K562 (cell line): ENCODE measurements at regions not wholly inside any gene's neighbourhood (a gene's known extent, or its start where the extent isn't known, plus 50 kb on each side); places are given as distances from the start of the nearest gene placed in this dataset.

Experiments
- ATAC-seq: fragments of 200-7000 bp; cut with Tn5 transposase; 3 replicates; pipeline ENCODE4 v1.9.1; 2020; ENCODE audit warnings: moderate library complexity
- BruUV-seq: library from RNA; stranded (reverse); fragments of 400-500 nt; replicated peaks from 2 replicates; lab custom pipeline; 2021; lab: Mats Ljungman, UMichigan
- CTCF ChIA-PET: fragments of 300-600 bp; formaldehyde crosslinking; extraction: SDS; loops from one replicate; lab custom pipeline; 2021; ENCODE audit warnings: low intra/inter-chr PET ratio; lab: Yijun Ruan, JAX
- POLR2A ChIA-PET: fragments of 300-600, 350-650 bp; sonication (Branson Sonifier 250); formaldehyde crosslinking; extraction: SDS; loops from one replicate; lab custom pipeline; 2021; ENCODE audit warnings: antibody characterized with exemption, inconsistent platforms; lab: Yijun Ruan, JAX
- DNase-seq, 4 experiments: peaks; one replicate each; pipeline versions ENCODE4 v3.0.0 to v3.0.0-alpha.2; 2011 to 2018; ENCODE audit warnings: low spot score in 3 of 4, mixed read lengths in 3 of 4; ENCODE audit errors: extremely low read depth in 1 of 4
- FAIRE-seq: peaks from 2 replicates; lab custom pipeline; 2011; peaks lifted over from hg19 to GRCh38; lab: Jason Lieb, UNC
- H2AFZ ChIP-seq: 2 replicates; pipeline ENCODE4 v1.6.0; 2011; ENCODE audit warnings: low read depth, low read length, control low read depth, inconsistent platforms
- H3K27ac ChIP-seq: fragments of 200-600 bp; 3 replicates; pipeline ENCODE4 v1.8.0; 2011; ENCODE audit warnings: low read depth, mild to moderate bottlenecking, control low read depth, inconsistent platforms, low read length, moderate library complexity, mixed read lengths; ENCODE audit errors: extremely low read depth
- H3K27me3 ChIP-seq, 2 experiments: fragments of 300-600 bp in 1 of 2; 2 replicates in 1 of 2; 3 replicates in 1 of 2; pipeline versions ENCODE4 v1.6.0 to v1.8.0; 2011; ENCODE audit warnings: inconsistent platforms in 2 of 2, low read length in 2 of 2, mild to moderate bottlenecking in 1 of 2, mixed read lengths in 1 of 2, moderate library complexity in 1 of 2; ENCODE audit not compliant: control insufficient read depth in 2 of 2, insufficient read depth in 2 of 2
- H3K36me3 ChIP-seq: fragments of 300-600 bp; 3 replicates; pipeline ENCODE4 v1.8.0; 2011; ENCODE audit warnings: mild to moderate bottlenecking, low read length, inconsistent platforms; ENCODE audit not compliant: control insufficient read depth, insufficient read depth
- H3K4me1 ChIP-seq, 2 experiments: fragments of 200-600 bp in 1 of 2; replicated peaks in 1 of 2; 2 replicates in 1 of 2; 3 replicates in 1 of 2; pipeline versions ENCODE4 v1.5.1 to v1.8.0; 2011; ENCODE audit warnings: inconsistent platforms in 2 of 2, low read length in 2 of 2, mild to moderate bottlenecking in 1 of 2, mixed read lengths in 1 of 2, moderate library complexity in 1 of 2; ENCODE audit not compliant: control insufficient read depth in 2 of 2, insufficient read depth in 2 of 2
- H3K4me2 ChIP-seq: 2 replicates; pipeline ENCODE4 v1.6.1; 2011; ENCODE audit warnings: low read length, control low read depth, inconsistent platforms, mixed read lengths; ENCODE audit not compliant: insufficient read depth
- H3K4me3 ChIP-seq: fragments of 200-600 bp; sonication (generic), shearing (Covaris generic); 2 replicates; pipeline ENCODE4 v1.5.1; 2016; ENCODE audit warnings: control low read depth, inconsistent platforms
- H3K79me2 ChIP-seq: fragments of 200-600 bp; 3 replicates; pipeline ENCODE4 v1.8.0; 2011; ENCODE audit warnings: low read length, inconsistent platforms; ENCODE audit not compliant: control insufficient read depth, insufficient read depth
- H3K9ac ChIP-seq, 2 experiments: 2 replicates each; pipeline versions ENCODE4 v1.6.0 to v1.6.1; 2011; ENCODE audit warnings: low read depth in 2 of 2, low read length in 2 of 2, control low read depth in 1 of 2, inconsistent platforms in 1 of 2, mild to moderate bottlenecking in 1 of 2, mixed read lengths in 1 of 2; ENCODE audit not compliant: insufficient read depth in 1 of 2
- H3K9me1 ChIP-seq: one replicate; pipeline ENCODE4 v1.6.0; 2011; ENCODE audit warnings: inconsistent platforms, mild to moderate bottlenecking, low read length, moderate library complexity; ENCODE audit not compliant: control insufficient read depth, insufficient read depth
- H3K9me3 ChIP-seq: replicated peaks from 2 replicates; pipeline ENCODE4 v1.5.1; 2011; ENCODE audit warnings: low read depth, low read length, inconsistent platforms; ENCODE audit not compliant: control insufficient read depth, insufficient read depth
- H4K20me1 ChIP-seq: replicated peaks from 2 replicates; pipeline ENCODE4 v1.6.1; 2011; ENCODE audit warnings: low read length, inconsistent platforms, mixed read lengths; ENCODE audit not compliant: control insufficient read depth, insufficient read depth
- CREB3 ChIP-seq: fragments of 450-650 bp; conservative IDR thresholded peaks from 2 replicates; pipeline ENCODE4 v1.6.1; 2016; ENCODE audit warnings: missing genetic modification characterization, low read depth, mild to moderate bottlenecking, missing compliant biosample characterization, moderate library complexity
- E2F4 ChIP-seq: sonication (generic); formaldehyde crosslinking; IDR thresholded peaks from 2 replicates; pipeline ENCODE4 v1.8.0; 2022; ENCODE audit warnings: mild to moderate bottlenecking, low read depth, missing genetic modification reagents
- PCBP1 ChIP-seq: fragments of 200-400 bp; formaldehyde crosslinking; IDR thresholded peaks from 2 replicates; pipeline ENCODE4 v1.6.1; 2018; ENCODE audit warnings: mild to moderate bottlenecking, low read depth, low read length; ENCODE audit not compliant: poor library complexity, severe bottlenecking
- RBM17 ChIP-seq: fragments of 200-400 bp; formaldehyde crosslinking; IDR thresholded peaks from 2 replicates; pipeline ENCODE4 v1.6.1; 2017; ENCODE audit warnings: low read depth, mild to moderate bottlenecking, low read length, borderline replicate concordance
- RBM25 ChIP-seq: fragments of 200-400 bp; formaldehyde crosslinking; IDR thresholded peaks from 2 replicates; pipeline ENCODE4 v1.6.1; 2018; ENCODE audit warnings: low read length, low read depth, moderate library complexity; ENCODE audit not compliant: severe bottlenecking
- SAFB ChIP-seq: fragments of 200-400 bp; formaldehyde crosslinking; IDR thresholded peaks from 2 replicates; pipeline ENCODE4 v1.6.1; 2017; ENCODE audit warnings: low read depth, low read length, borderline replicate concordance
- SMC3 ChIP-seq: conservative IDR thresholded peaks from 2 replicates; pipeline ENCODE4 v1.6.1; 2011; ENCODE audit warnings: low read depth, low read length, improper control_type of control experiment; ENCODE audit not compliant: insufficient read depth
- TBP ChIP-seq: optimal IDR thresholded peaks from 2 replicates; pipeline ENCODE3; 2011; ENCODE audit warnings: low read depth, low read length, improper control_type of control experiment
- TCF7 ChIP-seq: sonication (generic); IDR thresholded peaks from 2 replicates; pipeline ENCODE4 v1.6.1; 2016; ENCODE audit warnings: antibody characterized with exemption, borderline replicate concordance
- TRIM25 ChIP-seq: fragments of 450-650 bp; IDR thresholded peaks from 2 replicates; pipeline ENCODE4 v1.7.0; 2016; ENCODE audit warnings: borderline replicate concordance
- ZNF551 ChIP-seq: fragments of 250-450 bp; sonication (Bioruptor Pico); IDR thresholded peaks from 2 replicates; pipeline ENCODE4 v1.5.0; 2021; ENCODE audit warnings: mild to moderate bottlenecking, moderate library complexity
- WGBS: fragments of 100-300 bp; shearing (Covaris generic); methylation state at CpG from one replicate; pipeline ENCODE4 v1.1.6; 2016; ENCODE audit warnings: low coverage, mixed read lengths; ENCODE audit not compliant: insufficient coverage; ENCODE audit errors: missing lambda C conversion rate; 5-methylcytosine and 5-hydroxymethylcytosine counted together
- in situ Hi-C: fragments of 300-500 bp; cut with MboI; formaldehyde crosslinking; loops from 4 replicates; pipeline ENCODE4 v1.15.0; 2018; ENCODE audit warnings: inconsistent platforms, mixed read lengths
- intact Hi-C: fragments of 100-400 bp; cut with micrococcal nuclease; formaldehyde crosslinking; loops from 2 replicates; pipeline ENCODE4 v1.14.2; 2022
- TF ChIP-seq, protein P1 (sequence below): fragments of 250-450 bp; sonication (Bioruptor Pico); IDR thresholded peaks from 2 replicates; pipeline ENCODE4 v1.4.0; 2020
- TF ChIP-seq, protein P2 (sequence below), 2 experiments: fragments of 200-800 bp in 1 of 2; sonication (Bioruptor generic) in 1 of 2; sonication (generic) in 1 of 2; formaldehyde crosslinking in 1 of 2; IDR thresholded peaks in 1 of 2; conservative IDR thresholded peaks in 1 of 2; 2 replicates each; pipeline versions ENCODE4 v1.5.0 to v1.6.1; 2016 to 2020; ENCODE audit warnings: missing compliant biosample characterization in 1 of 2, missing genetic modification characterization in 1 of 2, missing genetic modification reagents in 1 of 2
- TF ChIP-seq, protein P3 (sequence below): fragments of 450-650 bp; formaldehyde crosslinking; IDR thresholded peaks from 2 replicates; pipeline ENCODE4 v1.4.0; 2022; ENCODE audit warnings: mild to moderate bottlenecking, moderate library complexity

DNA sequence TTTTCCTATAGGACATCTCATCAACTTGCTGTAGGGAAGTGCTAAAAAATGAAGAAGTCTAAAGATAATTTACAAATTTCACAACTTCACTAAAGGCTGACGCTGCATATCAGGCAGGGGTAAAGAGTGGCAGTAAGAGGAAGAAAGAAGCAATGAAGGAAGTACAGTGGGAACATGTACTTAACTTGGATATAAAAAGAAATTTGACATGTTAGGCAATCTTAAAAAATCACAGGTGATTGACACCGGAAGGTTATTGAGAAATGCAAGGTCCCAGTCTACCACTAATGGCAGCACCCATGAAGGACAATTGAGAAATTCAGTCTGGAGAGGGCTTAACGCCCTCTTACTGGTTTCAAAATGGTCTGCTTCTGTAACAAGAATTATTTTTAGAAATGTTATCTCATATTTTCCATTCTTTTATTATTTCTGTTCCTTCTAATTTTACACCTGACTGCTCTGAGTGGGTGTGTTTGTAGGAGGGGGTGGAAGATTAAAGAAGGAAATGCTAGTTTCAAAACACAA lies 358.1 kb downstream of the KCNJ2 start:
- WGBS: 2% methylated on average over 3 of the region's 3 CpGs
- ChIA-PET CTCF (no interaction called here), POLR2A (no interaction called here)
- no peaks in the 10 kb centered on the region for H3K9me1 ChIP-seq
- ATAC-seq: no peak
- no peaks in the 10 kb centered on the region for H4K20me1 ChIP-seq
- no peaks in the 10 kb centered on the region for H3K4me1 ChIP-seq
- in situ Hi-C loops (no loop called here), intact Hi-C loops (no loop called here)
- H2AFZ ChIP-seq: no peak overlapping the region
- H3K9me3 ChIP-seq: no peaks in the 10 kb centered on the region
- BruUV-seq: no TSS peak
- H3K9ac ChIP-seq: no peak overlapping the region
- no peak overlapping the region for H3K4me2 ChIP-seq
- no peak overlapping the region for H3K4me3 ChIP-seq
- no peak for FAIRE-seq
- H3K27me3 ChIP-seq: no peaks in the 10 kb centered on the region
- no peak overlapping the region for H3K27ac ChIP-seq
- no peaks in the 10 kb centered on the region for H3K36me3 ChIP-seq
- no peak for DNase-seq
- no peaks in the 10 kb centered on the region for H3K79me2 ChIP-seq
- TF ChIP-seq CREB3 (tag): no peak
- TF ChIP-seq PCBP1: no peak
- TF ChIP-seq, protein P1, sequence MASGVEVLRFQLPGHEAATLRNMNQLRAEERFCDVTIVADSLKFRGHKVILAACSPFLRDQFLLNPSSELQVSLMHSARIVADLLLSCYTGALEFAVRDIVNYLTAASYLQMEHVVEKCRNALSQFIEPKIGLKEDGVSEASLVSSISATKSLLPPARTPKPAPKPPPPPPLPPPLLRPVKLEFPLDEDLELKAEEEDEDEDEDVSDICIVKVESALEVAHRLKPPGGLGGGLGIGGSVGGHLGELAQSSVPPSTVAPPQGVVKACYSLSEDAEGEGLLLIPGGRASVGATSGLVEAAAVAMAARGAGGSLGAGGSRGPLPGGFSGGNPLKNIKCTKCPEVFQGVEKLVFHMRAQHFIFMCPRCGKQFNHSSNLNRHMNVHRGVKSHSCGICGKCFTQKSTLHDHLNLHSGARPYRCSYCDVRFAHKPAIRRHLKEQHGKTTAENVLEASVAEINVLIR: no peak
- TF ChIP-seq ZNF551 (CRISPR knock-in tag): no peak
- no peak for TF ChIP-seq SMC3
- no peak for TF ChIP-seq TRIM25
- TF ChIP-seq SAFB: no peak
- no peak for TF ChIP-seq TCF7
- TF ChIP-seq, protein P2, sequence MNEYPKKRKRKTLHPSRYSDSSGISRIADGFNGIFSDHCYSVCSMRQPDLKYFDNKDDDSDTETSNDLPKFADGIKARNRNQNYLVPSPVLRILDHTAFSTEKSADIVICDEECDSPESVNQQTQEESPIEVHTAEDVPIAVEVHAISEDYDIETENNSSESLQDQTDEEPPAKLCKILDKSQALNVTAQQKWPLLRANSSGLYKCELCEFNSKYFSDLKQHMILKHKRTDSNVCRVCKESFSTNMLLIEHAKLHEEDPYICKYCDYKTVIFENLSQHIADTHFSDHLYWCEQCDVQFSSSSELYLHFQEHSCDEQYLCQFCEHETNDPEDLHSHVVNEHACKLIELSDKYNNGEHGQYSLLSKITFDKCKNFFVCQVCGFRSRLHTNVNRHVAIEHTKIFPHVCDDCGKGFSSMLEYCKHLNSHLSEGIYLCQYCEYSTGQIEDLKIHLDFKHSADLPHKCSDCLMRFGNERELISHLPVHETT (CRISPR knock-in tag; conservative IDR thresholded peaks at IDR 0.05 in 1 of 2, IDR thresholded peaks at IDR 0.05 in 1 of 2): no peak
- TF ChIP-seq E2F4: no peak
- TF ChIP-seq TBP: no peak
- TF ChIP-seq RBM25: no peak
- TF ChIP-seq, protein P3, sequence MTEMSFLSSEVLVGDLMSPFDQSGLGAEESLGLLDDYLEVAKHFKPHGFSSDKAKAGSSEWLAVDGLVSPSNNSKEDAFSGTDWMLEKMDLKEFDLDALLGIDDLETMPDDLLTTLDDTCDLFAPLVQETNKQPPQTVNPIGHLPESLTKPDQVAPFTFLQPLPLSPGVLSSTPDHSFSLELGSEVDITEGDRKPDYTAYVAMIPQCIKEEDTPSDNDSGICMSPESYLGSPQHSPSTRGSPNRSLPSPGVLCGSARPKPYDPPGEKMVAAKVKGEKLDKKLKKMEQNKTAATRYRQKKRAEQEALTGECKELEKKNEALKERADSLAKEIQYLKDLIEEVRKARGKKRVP (CRISPR knock-in tag): no peak
- no peak for TF ChIP-seq RBM17
